Erythroblast (primary cell): ENCODE measurements at regions not wholly inside any gene's neighbourhood (a gene's known extent, or its start where the extent isn't known, plus 50 kb on each side); places are given as distances from the start of the nearest gene placed in this dataset.

Source experiments
- GATA1 ChIP-seq: IDR thresholded peaks from 2 replicates; pipeline ENCODE4 v1.6.1; 2011; ENCODE audit warnings: low read depth, mild to moderate bottlenecking, control low read depth, low read length, moderate library complexity
- POLR2A ChIP-seq: IDR thresholded peaks from 2 replicates; pipeline ENCODE4 v1.6.1; 2011; ENCODE audit warnings: mild to moderate bottlenecking, low read length

DNA sequence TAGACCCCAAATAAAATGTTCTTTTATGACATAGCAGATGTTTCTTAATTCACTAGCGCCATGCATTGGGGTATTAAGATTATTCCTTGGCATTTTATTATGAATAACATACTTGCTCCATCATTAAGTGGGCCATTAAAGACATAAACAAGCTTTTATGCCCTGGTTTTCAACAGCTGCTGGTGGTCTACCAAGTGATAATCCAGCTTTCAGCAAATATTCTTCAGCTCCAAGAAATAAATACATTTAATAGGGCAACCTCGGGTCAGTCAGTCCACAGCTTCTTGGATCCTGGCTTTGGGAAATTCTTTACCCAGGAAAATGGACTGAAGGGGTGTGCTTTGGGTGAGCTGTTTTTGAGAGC, 217.3 kb upstream of the IRX3 start:
- TF ChIP-seq POLR2A (no peak), GATA1 (no peak)
